IMR-90 (cell line): ENCODE measurements at regions not wholly inside any gene's neighbourhood (a gene's known extent, or its start where the extent isn't known, plus 50 kb on each side); places are given as distances from the start of the nearest gene placed in this dataset.
"Not testable (repeated sequence)": the region's sequence is repeated elsewhere in the genome, so short reads cannot be mapped to it uniquely, and the experiment has no call there.

Source experiments
- ATAC-seq: fragments of 200-7000 bp; cut with Tn5 transposase; 2 replicates; pipeline ENCODE4 v1.9.1; 2020; ENCODE audit warnings: low read depth, mild to moderate bottlenecking, moderate library complexity
- BruUV-seq: library from RNA; stranded (reverse); fragments of 400-500 nt; replicated peaks from 2 replicates; lab custom pipeline; 2021; lab: Mats Ljungman, UMichigan
- CTCF ChIA-PET: fragments of 300-600 bp; formaldehyde crosslinking; extraction: SDS; loops from one replicate; lab custom pipeline; 2021; ENCODE audit warnings: antibody characterized with exemption; lab: Yijun Ruan, JAX
- POLR2A ChIA-PET: fragments of 300-600 bp; sonication (Branson Sonifier 250); formaldehyde crosslinking; loops from one replicate; lab custom pipeline; 2022; ENCODE audit warnings: antibody characterized with exemption; ENCODE audit not compliant: unreplicated experiment; lab: Charles Lee
- DNase-seq: peaks from one replicate; pipeline ENCODE4 v3.0.0; 2013
- H2AFZ ChIP-seq: replicated peaks from 2 replicates; pipeline ENCODE3; 2013; ENCODE audit warnings: low read length, mild to moderate bottlenecking; ENCODE audit not compliant: poor library complexity
- H2AK5ac ChIP-seq: 2 replicates; pipeline ENCODE4 v1.6.1; 2013; ENCODE audit warnings: low read depth, low read length, inconsistent platforms
- H2AK9ac ChIP-seq: replicated peaks from 2 replicates; pipeline ENCODE3; 2013; ENCODE audit warnings: mild to moderate bottlenecking, low read depth, low read length, moderate library complexity; ENCODE audit not compliant: poor library complexity
- H2BK120ac ChIP-seq: 2 replicates; pipeline ENCODE4 v1.6.1; 2013; ENCODE audit warnings: low read depth, low read length, inconsistent platforms
- H2BK15ac ChIP-seq: 3 replicates; pipeline ENCODE4 v1.6.1; 2013; ENCODE audit warnings: low read depth, low read length, inconsistent platforms
- H2BK20ac ChIP-seq: 2 replicates; pipeline ENCODE4 v1.6.1; 2013; ENCODE audit warnings: low read depth, mild to moderate bottlenecking, inconsistent platforms, low read length, moderate library complexity
- H2BK5ac ChIP-seq: 2 replicates; pipeline ENCODE4 v1.6.1; 2013; ENCODE audit warnings: mild to moderate bottlenecking, low read depth, low read length, inconsistent platforms; ENCODE audit not compliant: poor library complexity, severe bottlenecking
- H3K14ac ChIP-seq: replicated peaks from 2 replicates; pipeline ENCODE4 v1.6.1; 2013; ENCODE audit warnings: low read depth, low read length, inconsistent platforms
- H3K18ac ChIP-seq: 2 replicates; pipeline ENCODE4 v1.6.1; 2013; ENCODE audit warnings: low read depth, low read length, control low read depth
- H3K23ac ChIP-seq: 2 replicates; pipeline ENCODE4 v1.6.1; 2013; ENCODE audit warnings: low read depth, low read length, inconsistent platforms
- H3K27ac ChIP-seq: 2 replicates; pipeline ENCODE4 v1.5.1; 2013; ENCODE audit warnings: mild to moderate bottlenecking, control low read depth, low read length; ENCODE audit not compliant: insufficient read depth
- H3K27me3 ChIP-seq: 2 replicates; pipeline ENCODE4 v1.6.1; 2013; ENCODE audit warnings: low read length; ENCODE audit not compliant: control insufficient read depth, insufficient read depth
- H3K36me3 ChIP-seq: 2 replicates; pipeline ENCODE4 v1.6.1; 2013; ENCODE audit warnings: low read length, mixed read lengths; ENCODE audit not compliant: control insufficient read depth, insufficient read depth
- H3K4ac ChIP-seq: 2 replicates; pipeline ENCODE4 v1.6.1; 2013; ENCODE audit warnings: low read depth, low read length, inconsistent platforms
- H3K4me1 ChIP-seq: 2 replicates; pipeline ENCODE4 v1.6.1; 2013; ENCODE audit warnings: low read length, mixed read lengths; ENCODE audit not compliant: control insufficient read depth, insufficient read depth
- H3K4me2 ChIP-seq: 2 replicates; pipeline ENCODE4 v1.6.1; 2013; ENCODE audit warnings: low read depth, mild to moderate bottlenecking, control low read depth, low read length, moderate library complexity
- H3K4me3 ChIP-seq: 2 replicates; pipeline ENCODE4 v1.5.1; 2013; ENCODE audit warnings: low read depth, mild to moderate bottlenecking, control low read depth, low read length, moderate library complexity; ENCODE audit not compliant: insufficient read depth
- H3K56ac ChIP-seq: 2 replicates; pipeline ENCODE4 v1.6.1; 2013; ENCODE audit warnings: low read length, inconsistent platforms; ENCODE audit not compliant: insufficient read depth; ENCODE audit errors: extremely low read depth
- H3K79me1 ChIP-seq, 2 experiments: 2 replicates each; pipeline ENCODE4 v1.6.1; 2013; ENCODE audit warnings: low read length in 2 of 2, inconsistent platforms in 1 of 2, low read depth in 1 of 2
- H3K9ac ChIP-seq: 2 replicates; pipeline ENCODE4 v1.6.1; 2013; ENCODE audit warnings: low read depth, low read length, control low read depth
- H3K9me1 ChIP-seq: 2 replicates; pipeline ENCODE4 v1.6.1; 2013; ENCODE audit warnings: low read length, inconsistent platforms; ENCODE audit not compliant: insufficient read depth
- H3K9me3 ChIP-seq: 2 replicates; pipeline ENCODE4 v1.6.1; 2013; ENCODE audit warnings: low read length; ENCODE audit not compliant: control insufficient read depth, insufficient read depth
- H4K20me1 ChIP-seq: 2 replicates; pipeline ENCODE4 v1.6.1; 2013; ENCODE audit warnings: low read length, inconsistent platforms; ENCODE audit not compliant: insufficient read depth
- H4K5ac ChIP-seq: 2 replicates; pipeline ENCODE4 v1.6.1; 2013; ENCODE audit warnings: mild to moderate bottlenecking, low read depth, low read length, control low read depth
- H4K8ac ChIP-seq, 2 experiments: 2 replicates each; pipeline ENCODE4 v1.6.1; 2013; ENCODE audit warnings: low read depth in 2 of 2, low read length in 2 of 2, control low read depth in 1 of 2, inconsistent platforms in 1 of 2
- H4K91ac ChIP-seq: 2 replicates; pipeline ENCODE4 v1.6.1; 2013; ENCODE audit warnings: low read depth, low read length, inconsistent platforms; ENCODE audit not compliant: insufficient read depth
- WGBS, 2 experiments: methylation state at CpG; one replicate each; pipeline versions ENCODE4 v1.1.5 to v1.1.7; 2013; ENCODE audit warnings: missing lambda C conversion rate in 2 of 2; ENCODE audit not compliant: insufficient read length in 1 of 2; ENCODE audit errors: extremely low coverage in 2 of 2; 5-methylcytosine and 5-hydroxymethylcytosine counted together
- dilution Hi-C: fragments of 300-500 bp; cut with HindIII; formaldehyde crosslinking; loops from one replicate; pipeline ENCODE4 v1.14.3; 2018; ENCODE audit warnings: low sequenced_read_pairs; ENCODE audit not compliant: unreplicated experiment
- in situ Hi-C: fragments of 300-500 bp; cut with MboI; formaldehyde crosslinking; loops from 3 replicates; pipeline ENCODE4 v1.14.3; 2019; ENCODE audit warnings: low sequenced_read_pairs, inconsistent platforms, mixed read lengths
- intact Hi-C: fragments of 100-400 bp; cut with micrococcal nuclease; formaldehyde crosslinking; loops from 2 replicates; pipeline ENCODE4 v1.10.0; 2022

GRCh38 chr2:54025463-54026075, 54.8 kb upstream of the PSME4 start:
- H4K8ac ChIP-seq, CTCF ChIA-PET, H2AK5ac ChIP-seq, H2BK20ac ChIP-seq, H2AFZ ChIP-seq, H2BK5ac ChIP-seq, H3K9me1 ChIP-seq, H3K56ac ChIP-seq, ATAC-seq, H3K14ac ChIP-seq, DNase-seq, BruUV-seq, intact Hi-C loops, H4K5ac ChIP-seq, H3K79me1 ChIP-seq, H3K27ac ChIP-seq, H4K91ac ChIP-seq, H3K27me3 ChIP-seq, H3K36me3 ChIP-seq, H3K4ac ChIP-seq, H2BK15ac ChIP-seq, H3K4me2 ChIP-seq, H3K18ac ChIP-seq, H4K20me1 ChIP-seq, H3K4me1 ChIP-seq, H3K4me3 ChIP-seq, H2BK120ac ChIP-seq, in situ Hi-C loops, POLR2A ChIA-PET, H3K9ac ChIP-seq, H2AK9ac ChIP-seq, H3K9me3 ChIP-seq, H3K23ac ChIP-seq, dilution Hi-C loops: not testable (repeated sequence)
- WGBS, 2 experiments, result no CpG with 5 or more reads among the region's 6 CpGs
